ENCODE measurements at regions not wholly inside any gene's neighbourhood (a gene's known extent, or its start where the extent isn't known, plus 50 kb on each side); places are given as distances from the start of the nearest gene placed in this dataset.
A peak's percentile ranks its signal among the peaks of the same experiment; 100 is the strongest.

GRCh38 chr10:3471472-3471871 lies 298.9 kb upstream of the PITRM1 start:
- H3K4me3 ChIP-seq (ENCODE audit: control insufficient read depth, low read depth, low read length), result no peak overlapping the region
- DNase-seq (ENCODE audit: low read depth), result no peak
- no peak for TF ChIP-seq CTCF (IDR thresholded peaks at IDR 0.05; ENCODE audit: control insufficient read depth, insufficient read depth, low read depth, low read length, missing control alignments)

- TF ChIP-seq CTCF (IDR thresholded peaks at IDR 0.05; ENCODE audit: control insufficient read depth, insufficient read depth, low read depth, low read length, missing control alignments), result no peak
- H3K4me3 ChIP-seq (ENCODE audit: control insufficient read depth, low read depth, low read length), result no peak overlapping the region
- no peak for DNase-seq (ENCODE audit: low read depth)
Measured at GRCh38 chr10:3470191-3470590, 297.6 kb upstream of the PITRM1 start.

- DNase-seq (ENCODE audit: low read depth), result no peak
- no peak overlapping the region for H3K4me3 ChIP-seq (ENCODE audit: control insufficient read depth, low read depth, low read length)
- no peak for TF ChIP-seq CTCF (IDR thresholded peaks at IDR 0.05; ENCODE audit: control insufficient read depth, insufficient read depth, low read depth, low read length, missing control alignments)
Measured at GRCh38 chr10:3469639-3470020, 297.0 kb upstream of the PITRM1 start.

- peak; percentile 84 for DNase-seq (ENCODE audit: low read depth)
- no peak overlapping the region for H3K4me3 ChIP-seq (ENCODE audit: control insufficient read depth, low read depth, low read length)
- TF ChIP-seq CTCF (IDR thresholded peaks at IDR 0.05; ENCODE audit: control insufficient read depth, insufficient read depth, low read depth, low read length, missing control alignments), result no peak
Measured at GRCh38 chr10:3468919-3469638, 296.5 kb upstream of the PITRM1 start.

- peak overlapping the region; percentile 13 for H3K4me3 ChIP-seq (ENCODE audit: control insufficient read depth, low read depth, low read length)
- peak; percentile 88 for DNase-seq (ENCODE audit: low read depth)
- TF ChIP-seq CTCF (IDR thresholded peaks at IDR 0.05; ENCODE audit: control insufficient read depth, insufficient read depth, low read depth, low read length, missing control alignments), result peak; percentile 69
Measured at GRCh38 chr10:3467052-3467951, 294.7 kb upstream of the PITRM1 start.

GRCh38 chr10:3465406-3465891 lies 292.9 kb upstream of the PITRM1 start:
- TF ChIP-seq CTCF (IDR thresholded peaks at IDR 0.05; ENCODE audit: control insufficient read depth, insufficient read depth, low read depth, low read length, missing control alignments), result no peak
- no peak for DNase-seq (ENCODE audit: low read depth)

More at GRCh38 chr10:3465406-3465891, 292.9 kb upstream of the PITRM1 start:
- H3K4me3 ChIP-seq (ENCODE audit: control insufficient read depth, low read depth, low read length), result no peak overlapping the region
